OCI-LY7 (cell line): ENCODE measurements at regions not wholly inside any gene's neighbourhood (a gene's known extent, or its start where the extent isn't known, plus 50 kb on each side); places are given as distances from the start of the nearest gene placed in this dataset.

ENCODE experiments used
- CTCF ChIP-seq: fragments of 200-600 bp; sonication (generic); conservative IDR thresholded peaks from 2 replicates; pipeline ENCODE4 v1.5.1; 2014; ENCODE audit warnings: mild to moderate bottlenecking, antibody characterized with exemption, low read length, moderate library complexity, mixed read lengths
- EZH2phosphoT487 ChIP-seq: fragments of 200-600 bp; sonication (generic); IDR thresholded peaks from 2 replicates; pipeline ENCODE4 v1.6.1; 2018; ENCODE audit warnings: low read depth, borderline replicate concordance, mild to moderate bottlenecking, mixed run types, antibody characterized with exemption, low read length, moderate library complexity, mixed read lengths

- TF ChIP-seq CTCF: no peak
- no peak for TF ChIP-seq EZH2phosphoT487
Observed at GRCh38 chr2:5894355-5894754, 202.2 kb downstream of the SOX11 start.
